ENCODE measurements at regions not wholly inside any gene's neighbourhood (a gene's known extent, or its start where the extent isn't known, plus 50 kb on each side); places are given as distances from the start of the nearest gene placed in this dataset.

- no peak overlapping the region for H3K4me3 ChIP-seq (ENCODE audit: low read depth, low read length)
- TF ChIP-seq CTCF (IDR thresholded peaks at IDR 0.05; ENCODE audit: borderline replicate concordance, insufficient read depth, low read depth, low read length): no peak
Measured at GRCh38 chr4:171644430-171645057, 168.7 kb upstream of the GALNTL6 start.

GRCh38 chr4:171639540-171639939 lies 173.7 kb upstream of the GALNTL6 start:
- no peak overlapping the region for H3K4me3 ChIP-seq (ENCODE audit: low read depth, low read length)
- TF ChIP-seq CTCF (IDR thresholded peaks at IDR 0.05; ENCODE audit: borderline replicate concordance, insufficient read depth, low read depth, low read length): no peak

- no peak for TF ChIP-seq CTCF (IDR thresholded peaks at IDR 0.05; ENCODE audit: borderline replicate concordance, insufficient read depth, low read depth, low read length)
- H3K4me3 ChIP-seq (ENCODE audit: low read depth, low read length): no peak overlapping the region
Measured at GRCh38 chr4:171636606-171637005, 176.6 kb upstream of the GALNTL6 start.

GRCh38 chr4:171629737-171630136 lies 183.5 kb upstream of the GALNTL6 start:
- no peak overlapping the region for H3K4me3 ChIP-seq (ENCODE audit: low read depth, low read length)
- no peak for TF ChIP-seq CTCF (IDR thresholded peaks at IDR 0.05; ENCODE audit: borderline replicate concordance, insufficient read depth, low read depth, low read length)

GRCh38 chr4:171629182-171629581 lies 184.0 kb upstream of the GALNTL6 start:
- no peak for TF ChIP-seq CTCF (IDR thresholded peaks at IDR 0.05; ENCODE audit: borderline replicate concordance, insufficient read depth, low read depth, low read length)
- H3K4me3 ChIP-seq (ENCODE audit: low read depth, low read length): no peak overlapping the region

GRCh38 chr4:171626554-171626953 lies 186.7 kb upstream of the GALNTL6 start:
- no peak for TF ChIP-seq CTCF (IDR thresholded peaks at IDR 0.05; ENCODE audit: borderline replicate concordance, insufficient read depth, low read depth, low read length)
- H3K4me3 ChIP-seq (ENCODE audit: low read depth, low read length): no peak overlapping the region

GRCh38 chr4:171622729-171623128 lies 190.5 kb upstream of the GALNTL6 start:
- no peak for TF ChIP-seq CTCF (IDR thresholded peaks at IDR 0.05; ENCODE audit: borderline replicate concordance, insufficient read depth, low read depth, low read length)
- H3K4me3 ChIP-seq (ENCODE audit: low read depth, low read length): no peak overlapping the region
